NCI-H1105 (cell line): ENCODE measurements at regions not wholly inside any gene's neighbourhood (a gene's known extent, or its start where the extent isn't known, plus 50 kb on each side); places are given as distances from the start of the nearest gene placed in this dataset.
"Not testable (repeated sequence)": the region's sequence is repeated elsewhere in the genome, so short reads cannot be mapped to it uniquely, and the experiment has no call there.

ENCODE experiments used
- DNase-seq: peaks from one replicate; lab custom pipeline; 2025; lab: John Stamatoyannopoulos, UW

DNA sequence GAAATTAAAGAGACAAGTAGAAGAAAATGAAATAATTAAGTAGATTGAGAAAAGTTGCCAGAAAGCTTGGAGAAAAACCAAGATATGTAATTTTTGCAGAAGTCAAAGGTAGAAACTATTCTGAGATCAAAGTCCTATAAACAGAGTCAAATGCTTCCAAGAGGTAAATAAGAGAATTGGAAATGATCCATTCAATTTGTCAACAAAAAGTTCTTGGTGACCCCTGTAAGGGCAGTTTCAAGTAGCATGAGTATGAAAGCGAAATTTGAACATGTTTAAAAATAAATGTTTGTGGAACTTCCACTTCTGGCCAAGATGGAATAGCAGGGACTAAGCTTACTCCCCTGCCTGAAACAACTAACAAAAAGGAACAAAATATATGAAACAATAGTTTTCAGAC, 562.0 kb downstream of the SMARCA1 start:
- DNase-seq = no peak

DNA sequence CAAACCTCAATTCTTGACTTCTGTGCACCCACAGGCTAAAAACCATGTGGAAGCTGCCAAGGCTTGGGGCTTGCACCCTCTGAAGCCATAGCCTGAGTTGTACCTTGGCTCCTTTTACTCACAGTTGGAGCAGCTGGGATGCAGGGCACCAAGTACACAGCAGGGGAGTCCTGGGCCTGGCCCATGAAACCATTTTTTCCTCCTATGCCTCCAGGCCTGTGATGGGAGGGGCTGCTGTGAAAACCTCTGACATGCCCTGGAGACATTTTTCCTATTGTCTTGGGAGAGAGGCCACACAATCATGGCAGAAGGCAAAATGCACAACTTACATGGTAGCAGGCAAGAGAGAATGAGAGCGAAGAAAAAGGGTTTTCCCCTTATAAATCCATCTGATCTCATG, 568.6 kb downstream of the SMARCA1 start:
- not testable (repeated sequence) for DNase-seq

- no peak for DNase-seq
Observed at GRCh38 chrX:128931071-128931470, 592.2 kb downstream of the SMARCA1 start.

DNA sequence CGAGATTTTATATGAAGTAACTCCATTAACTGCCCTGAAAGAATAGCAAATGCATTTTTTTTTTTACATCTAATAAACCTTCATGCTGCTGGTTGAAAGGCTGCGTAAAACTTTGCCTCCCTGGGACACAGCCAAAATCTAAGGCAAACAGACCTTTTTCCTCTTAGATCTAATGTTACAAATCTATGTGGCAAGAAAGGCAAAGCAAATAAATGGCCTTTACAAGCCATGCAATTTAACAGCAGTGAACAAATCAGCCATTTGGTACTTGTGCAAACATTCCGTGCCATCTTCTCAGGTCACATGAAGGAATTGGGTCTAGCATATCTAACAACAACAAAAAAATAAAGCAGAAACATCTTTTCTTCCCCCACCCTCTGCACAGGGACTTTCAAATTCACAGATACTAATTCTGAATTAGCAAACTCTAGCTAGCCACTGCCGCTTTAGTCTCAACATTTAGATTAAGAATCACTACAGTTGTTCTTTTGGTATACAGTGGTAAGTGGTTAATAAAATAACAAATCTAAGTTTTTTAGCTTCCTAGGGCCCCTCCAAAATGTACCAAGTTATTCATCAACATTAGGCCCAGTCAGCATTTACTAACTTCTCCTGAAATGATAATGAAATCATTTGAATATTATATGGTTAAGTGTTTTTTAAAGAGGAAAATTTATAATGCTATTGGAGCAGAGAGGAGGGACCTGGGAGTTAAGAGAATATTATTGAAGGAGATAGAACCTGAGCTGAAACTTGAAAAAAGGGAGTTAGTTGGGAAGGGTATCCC, 593.8 kb downstream of the SMARCA1 start:
- no peak for DNase-seq

GRCh38 chrX:128928636-128929035, 594.7 kb downstream of the SMARCA1 start:
- no peak for DNase-seq

- no peak for DNase-seq
Observed at GRCh38 chrX:128927363-128927762, 595.9 kb downstream of the SMARCA1 start.

DNA sequence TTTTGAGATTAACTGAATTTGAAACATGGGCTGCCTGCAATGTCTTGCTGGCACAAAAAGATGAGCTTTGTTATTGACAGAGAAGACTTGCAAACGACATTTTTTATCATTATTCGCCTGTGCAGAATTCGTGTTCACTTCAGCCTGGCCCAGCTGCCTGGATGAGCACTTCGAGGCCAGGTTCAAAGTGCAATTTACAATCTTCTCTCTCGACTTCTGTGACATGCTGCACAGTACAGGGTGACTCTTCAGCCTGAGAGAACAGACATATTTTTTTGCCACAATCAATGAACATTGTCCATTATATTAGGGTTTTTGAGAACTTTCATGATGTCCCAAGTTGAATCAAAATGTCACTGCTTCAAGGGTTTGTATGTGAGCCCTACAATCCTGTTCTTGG, 616.5 kb downstream of the SMARCA1 start:
- no peak for DNase-seq

- no peak for DNase-seq
Observed at GRCh38 chrX:128901018-128901417, 622.3 kb downstream of the SMARCA1 start.

DNA sequence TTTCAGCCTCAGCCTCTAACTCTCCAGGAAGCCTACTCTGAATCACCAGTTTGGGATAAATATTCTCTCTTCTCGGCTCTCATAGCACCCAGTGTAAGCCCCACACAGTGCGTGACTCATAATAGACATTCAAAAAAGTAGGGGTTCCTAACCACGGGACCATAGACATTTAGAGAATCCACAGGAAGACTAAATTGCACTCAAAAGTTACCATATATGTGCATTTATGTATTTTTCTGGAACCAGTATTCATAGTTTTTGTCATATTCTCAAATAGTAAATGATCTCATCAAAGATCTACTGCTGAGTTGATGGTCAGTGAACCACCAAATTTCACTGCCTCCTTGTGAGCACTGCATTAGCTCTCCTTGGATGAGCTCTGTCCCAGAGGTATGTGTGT, 625.7 kb downstream of the SMARCA1 start:
- no peak for DNase-seq

DNA sequence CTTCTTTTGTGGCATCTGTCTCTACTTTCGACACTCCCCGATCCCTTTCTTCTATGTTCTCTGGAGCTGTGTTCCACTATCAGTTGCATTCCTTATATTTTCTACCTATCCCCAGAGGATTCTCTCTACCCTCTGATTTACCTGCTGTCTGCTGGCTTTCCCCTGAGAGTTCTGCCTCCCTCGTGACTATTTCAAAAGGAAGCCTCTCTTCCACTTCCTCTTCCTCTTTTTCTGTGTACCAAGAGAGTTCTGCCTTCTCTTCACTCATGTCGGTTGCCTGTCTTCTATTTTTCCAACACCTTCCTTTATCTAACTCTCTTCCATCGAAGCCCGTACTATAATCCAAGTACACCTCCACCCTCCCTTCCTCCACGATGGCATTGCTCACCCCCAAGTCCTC, 631.7 kb downstream of the SMARCA1 start:
- no peak for DNase-seq

DNA sequence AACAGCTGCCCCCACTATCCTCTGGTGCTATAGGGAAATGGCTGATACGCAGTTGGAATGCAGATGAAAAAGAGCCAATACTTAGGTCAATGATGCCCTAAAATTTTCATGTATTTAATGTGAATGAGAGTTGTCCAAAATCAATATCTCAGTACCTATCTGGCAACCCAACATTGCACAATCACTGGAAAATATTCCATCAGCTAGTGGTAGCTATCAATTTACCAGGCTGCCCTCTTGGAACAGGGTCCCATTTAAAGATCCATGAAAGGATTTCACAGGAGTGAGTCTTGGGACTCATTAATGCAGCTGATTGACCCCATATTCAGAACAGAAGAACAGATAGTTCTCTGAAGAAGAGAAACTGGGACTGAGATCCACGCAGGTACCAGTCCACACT, 638.9 kb downstream of the SMARCA1 start:
- no peak for DNase-seq

- no peak for DNase-seq
Observed at GRCh38 chrX:128883650-128884049, 639.6 kb downstream of the SMARCA1 start.

DNA sequence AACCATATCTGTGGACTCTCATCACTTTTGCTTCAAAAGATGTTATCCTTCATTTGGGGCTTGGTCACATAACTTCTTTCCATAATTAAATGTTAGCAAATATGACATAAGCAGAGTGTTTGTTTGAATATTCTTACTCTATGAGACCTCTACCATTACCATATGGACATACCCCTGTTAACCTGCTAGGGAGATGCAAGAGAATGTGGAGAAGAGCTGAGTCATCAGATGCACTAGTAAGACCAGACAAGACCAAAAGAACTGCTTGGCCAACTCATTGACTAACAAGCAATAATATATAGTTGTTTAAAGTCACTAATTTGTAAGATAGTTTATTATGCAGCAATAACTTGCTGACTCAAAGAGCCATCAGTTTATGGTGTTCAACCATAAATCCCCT, 652.9 kb downstream of the SMARCA1 start:
- no peak for DNase-seq

GRCh38 chrX:128862557-128862956, 660.7 kb downstream of the SMARCA1 start:
- DNase-seq = no peak

DNA sequence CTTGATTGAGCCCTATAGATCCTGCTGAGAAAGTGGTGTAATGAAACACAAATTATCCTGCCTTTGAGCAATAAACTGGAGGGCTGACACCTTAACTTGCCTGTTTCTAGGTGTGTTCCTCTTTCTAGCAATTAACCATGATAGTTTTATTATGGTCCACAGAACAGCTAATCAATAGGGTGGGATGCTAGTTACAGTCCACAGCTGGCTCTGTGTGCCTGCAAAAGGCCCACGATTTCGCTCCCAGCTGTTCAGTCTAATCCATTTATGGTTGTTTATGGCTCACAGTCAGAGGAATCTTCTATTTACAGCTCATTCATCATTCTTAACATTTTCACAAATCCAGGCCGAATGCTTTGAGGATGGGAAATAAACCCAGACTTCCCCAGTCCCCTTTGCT, 674.9 kb downstream of the SMARCA1 start:
- no peak for DNase-seq

GRCh38 chrX:128846385-128846784, 676.9 kb downstream of the SMARCA1 start:
- DNase-seq = no peak

DNA sequence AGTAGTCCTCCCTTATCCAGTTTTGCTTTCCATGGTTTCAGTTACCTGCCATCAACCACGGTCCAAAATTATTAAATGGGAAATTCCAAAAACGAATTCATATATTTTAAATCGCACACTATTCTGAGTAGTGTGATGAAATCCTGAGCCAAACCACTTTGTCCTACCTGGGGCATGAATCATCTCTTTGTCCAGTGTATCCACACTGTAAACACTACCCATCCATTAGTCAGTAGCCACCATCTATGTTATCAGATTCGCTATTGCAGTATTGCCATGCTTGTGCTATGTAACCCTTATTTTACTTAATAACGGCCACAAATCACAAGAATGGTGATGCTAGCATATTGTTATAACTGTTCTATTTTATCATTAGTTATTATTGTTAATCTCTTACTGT, 704.6 kb downstream of the SMARCA1 start:
- DNase-seq = no peak

DNA sequence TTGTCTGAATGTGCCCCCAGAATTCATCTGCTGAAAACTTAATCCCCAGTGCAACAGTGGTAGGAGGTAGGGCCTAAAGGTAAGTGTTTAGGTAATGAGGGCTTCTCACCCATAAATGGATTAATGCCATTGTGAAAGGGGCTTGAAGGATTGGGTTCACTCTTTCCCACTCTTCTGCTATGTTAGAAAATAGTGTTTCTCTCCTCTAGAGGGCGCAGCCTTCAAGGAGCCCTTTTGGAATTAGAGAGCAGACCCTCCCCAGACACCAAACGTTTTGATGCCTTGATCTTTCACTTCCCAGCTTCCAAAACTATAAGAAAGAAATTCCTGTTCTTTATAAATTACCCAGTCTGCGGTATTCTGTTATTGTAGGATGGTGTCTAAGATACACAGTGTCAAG, 706.4 kb downstream of the SMARCA1 start:
- DNase-seq = no peak

DNA sequence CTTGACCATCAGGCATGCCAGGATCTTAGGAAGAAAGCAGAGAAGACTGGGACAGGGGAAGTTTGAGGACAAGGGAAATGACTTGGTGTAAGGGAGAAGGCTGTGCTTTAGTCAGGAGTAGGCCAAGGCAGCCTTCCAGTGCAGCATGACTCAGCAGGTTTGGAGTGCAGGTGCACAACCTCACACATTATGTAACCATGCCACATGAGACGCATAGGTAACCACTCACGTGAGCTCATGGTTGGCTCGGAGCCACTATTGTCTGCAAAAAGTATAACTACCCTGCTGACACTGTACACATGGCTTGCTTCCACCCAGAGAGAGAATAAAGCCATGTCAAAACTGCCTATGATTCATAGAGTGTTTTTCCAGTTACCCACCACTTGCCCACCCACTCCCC, 715.9 kb downstream of the SMARCA1 start:
- DNase-seq = no peak

DNA sequence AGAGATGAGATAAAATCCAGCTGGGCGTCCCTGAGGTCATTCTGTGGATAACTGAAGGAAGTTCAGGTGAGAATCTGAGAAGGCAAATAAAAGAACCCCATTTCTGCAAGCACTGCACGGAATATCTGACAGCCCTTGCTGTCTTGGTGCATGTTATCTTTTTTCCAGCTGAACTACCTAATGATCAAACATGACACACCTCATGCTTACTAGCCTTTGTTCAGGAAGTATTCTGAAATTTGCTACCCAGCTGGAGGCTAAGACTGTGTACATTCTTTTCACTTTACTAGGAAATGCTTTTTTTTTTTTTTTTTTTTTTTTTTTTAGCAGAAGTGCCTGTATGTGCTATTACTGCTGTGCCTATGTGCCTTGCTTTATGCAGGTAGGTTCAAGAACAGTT, 718.1 kb downstream of the SMARCA1 start:
- DNase-seq = no peak

DNA sequence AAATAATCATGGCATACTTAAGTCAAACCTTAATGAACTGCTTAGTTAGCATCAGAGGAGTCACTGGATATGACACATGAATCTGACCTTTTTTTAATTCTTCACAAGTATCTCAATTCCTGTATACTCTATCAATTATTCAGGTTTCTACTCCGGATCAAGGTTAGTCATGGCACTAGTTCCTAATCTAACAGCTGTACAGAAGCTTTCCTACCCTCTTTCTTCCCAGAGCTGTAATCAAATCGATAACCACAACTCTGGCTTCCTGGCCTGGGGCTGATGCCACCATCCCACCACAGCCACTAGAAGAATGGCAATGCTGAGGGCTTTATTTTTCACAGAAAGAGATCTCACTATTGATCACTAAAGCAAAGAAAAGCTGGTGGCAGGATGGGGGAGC, 718.5 kb downstream of the SMARCA1 start:
- no peak for DNase-seq

DNA sequence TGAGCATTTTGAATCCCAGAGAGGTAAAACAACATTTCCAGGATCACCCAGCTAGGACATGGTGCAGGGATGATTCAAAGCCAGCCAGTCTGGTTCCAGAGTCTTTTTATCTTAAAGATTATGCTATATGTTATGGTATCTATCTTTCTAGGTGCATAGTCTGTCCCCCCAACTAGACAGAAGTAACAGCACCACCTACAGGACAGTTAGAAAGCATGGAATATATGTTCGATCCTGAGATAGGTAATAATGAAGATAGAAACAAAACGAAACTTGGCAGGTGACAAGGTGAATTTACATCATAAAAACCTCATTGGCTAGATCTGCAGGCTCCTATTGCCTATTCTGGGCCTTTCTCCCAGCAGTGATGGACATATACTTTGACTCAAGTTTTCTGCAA, 723.2 kb downstream of the SMARCA1 start:
- no peak for DNase-seq

GRCh38 chrX:128783139-128783538, 730.9 kb upstream of the ACTRT1 start:
- not testable (repeated sequence) for DNase-seq

DNA sequence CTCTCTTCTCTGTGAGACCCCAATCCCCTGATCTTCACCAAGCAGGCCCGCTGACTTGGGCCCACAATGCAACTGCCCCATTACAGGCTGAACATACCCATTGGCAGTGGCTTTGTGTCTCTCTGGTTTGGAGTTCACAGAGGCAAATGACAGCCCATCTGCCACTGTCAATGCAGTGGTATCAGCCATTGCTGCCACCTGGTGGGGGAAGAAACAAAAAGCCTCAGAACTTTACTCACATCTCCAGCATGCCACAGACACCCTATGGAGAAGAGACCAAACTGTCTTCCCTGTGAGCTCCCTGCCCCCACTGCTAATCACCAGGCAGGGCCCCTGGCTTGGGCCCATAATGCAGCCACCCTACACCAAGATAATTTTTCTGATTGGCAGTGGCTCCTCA, 729.3 kb upstream of the ACTRT1 start:
- DNase-seq = peak; percentile 3
